NCI-H1092 treated with DMSO at 0.1 percent for 48 hours (cell line): ENCODE measurements at regions not wholly inside any gene's neighbourhood (a gene's known extent, or its start where the extent isn't known, plus 50 kb on each side); places are given as distances from the start of the nearest gene placed in this dataset.

ENCODE experiments used
- DNase-seq: peaks from one replicate; lab custom pipeline; 2025; lab: John Stamatoyannopoulos, UW

DNA sequence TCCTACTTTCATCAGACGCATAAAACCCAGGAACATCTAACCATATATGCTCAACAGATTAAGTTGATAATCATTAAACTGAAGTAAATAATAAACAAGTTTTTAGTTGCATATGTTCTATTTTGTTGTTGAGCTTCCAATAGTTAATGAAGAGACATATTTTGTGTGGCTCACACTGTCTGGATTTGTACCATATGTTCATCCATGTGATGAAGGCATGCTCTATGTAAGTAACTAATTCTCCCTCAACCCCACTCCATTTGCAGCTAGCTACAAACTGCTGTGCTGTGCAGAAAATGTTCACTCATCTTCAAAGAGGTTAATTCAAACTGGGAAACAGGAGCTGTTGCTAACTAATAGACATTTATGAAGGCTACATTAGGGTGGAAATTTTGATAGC, 589.7 kb upstream of the LRRC4C start:
- DNase-seq, result no peak

GRCh38 chr11:42049650-42050049, 590.2 kb upstream of the LRRC4C start:
- no peak for DNase-seq

DNA sequence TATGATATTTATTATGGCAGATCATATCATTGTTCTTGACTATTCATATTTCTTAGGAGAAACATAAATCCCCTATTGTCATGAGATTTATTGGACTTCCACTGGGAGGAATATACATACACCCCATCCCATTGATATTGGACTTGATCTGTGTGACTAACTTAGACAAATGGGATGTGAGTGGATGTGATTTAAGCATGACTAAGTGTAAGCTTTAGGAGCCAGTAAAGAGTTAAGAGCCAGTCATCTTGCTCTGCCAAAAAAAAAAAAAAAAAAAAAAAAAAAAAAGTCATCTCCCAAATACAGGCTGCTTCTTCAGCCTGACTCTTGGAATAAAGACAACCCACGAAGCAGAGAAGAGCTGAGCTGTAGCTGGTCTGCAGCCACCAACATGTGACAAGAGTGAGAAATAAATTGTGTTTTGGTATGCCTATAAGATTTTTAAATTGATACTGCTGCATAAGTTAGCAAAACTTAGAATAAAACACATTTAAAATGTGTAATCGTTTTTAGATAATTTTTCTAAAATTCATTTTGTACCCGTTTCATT, 595.0 kb upstream of the LRRC4C start:
- no peak for DNase-seq

GRCh38 chr11:42055606-42056005, 596.2 kb upstream of the LRRC4C start:
- no peak for DNase-seq

- DNase-seq, result no peak
Observed at GRCh38 chr11:42058794-42059193, 599.3 kb upstream of the LRRC4C start.

DNA sequence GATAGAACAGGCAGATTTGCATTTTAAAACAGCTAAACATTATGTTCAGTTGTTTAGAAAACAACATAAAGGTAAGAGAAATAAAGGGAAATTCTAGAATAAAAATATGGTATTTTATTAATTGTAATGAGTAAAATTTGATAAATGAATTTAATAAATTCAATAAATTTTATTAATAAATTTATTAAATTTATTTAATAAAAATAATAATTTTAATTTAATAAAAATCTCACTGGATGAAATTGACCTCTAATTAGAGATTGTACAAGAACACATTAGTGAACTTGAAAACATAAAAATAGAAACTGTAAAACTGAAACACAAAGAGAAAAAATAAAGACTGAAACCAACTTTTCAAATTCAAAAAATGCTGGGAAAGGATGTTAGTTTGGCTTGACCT, 605.7 kb upstream of the LRRC4C start:
- no peak for DNase-seq

DNA sequence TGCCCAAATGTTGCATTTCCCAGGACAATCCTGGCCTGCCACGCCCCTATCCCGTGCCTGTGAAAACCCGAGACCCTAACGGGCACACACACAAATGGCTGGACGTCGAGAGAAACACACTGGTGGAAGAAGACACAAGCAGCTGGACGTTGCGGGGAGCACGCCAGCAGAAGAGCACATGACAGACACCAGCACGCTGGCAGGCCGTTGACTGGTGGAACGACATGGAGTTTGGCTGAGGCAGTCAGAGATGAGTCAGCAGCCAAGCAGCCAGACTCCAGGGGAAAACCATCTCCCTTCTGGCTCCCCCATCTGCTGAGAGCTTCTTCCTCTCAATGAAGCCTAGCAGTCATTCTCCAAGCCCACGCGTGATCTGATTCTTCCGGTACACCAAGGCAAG, 606.7 kb upstream of the LRRC4C start:
- DNase-seq, result no peak

- no peak for DNase-seq
Observed at GRCh38 chr11:42074306-42074705, 614.9 kb upstream of the LRRC4C start.

GRCh38 chr11:42075180-42075579, 615.7 kb upstream of the LRRC4C start:
- no peak for DNase-seq

DNA sequence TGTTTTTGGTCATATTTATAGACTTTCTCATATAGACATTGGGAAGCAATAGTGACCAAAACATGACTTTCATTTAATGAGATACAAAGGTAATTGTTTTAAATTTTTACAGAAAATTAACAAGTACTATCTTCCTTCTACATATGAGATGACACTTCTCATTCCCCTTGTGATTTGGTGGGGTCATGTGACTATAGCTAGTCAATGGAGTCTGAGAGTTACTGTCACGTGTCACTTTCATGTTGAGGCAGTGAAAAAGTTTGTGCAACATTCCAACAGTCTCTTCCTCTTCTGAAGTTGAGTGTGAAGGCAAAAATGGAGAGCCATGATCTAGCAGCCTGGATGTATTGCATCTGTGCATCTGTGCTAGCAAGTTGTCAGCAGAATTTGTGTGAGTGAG, 618.3 kb upstream of the LRRC4C start:
- DNase-seq, result no peak

DNA sequence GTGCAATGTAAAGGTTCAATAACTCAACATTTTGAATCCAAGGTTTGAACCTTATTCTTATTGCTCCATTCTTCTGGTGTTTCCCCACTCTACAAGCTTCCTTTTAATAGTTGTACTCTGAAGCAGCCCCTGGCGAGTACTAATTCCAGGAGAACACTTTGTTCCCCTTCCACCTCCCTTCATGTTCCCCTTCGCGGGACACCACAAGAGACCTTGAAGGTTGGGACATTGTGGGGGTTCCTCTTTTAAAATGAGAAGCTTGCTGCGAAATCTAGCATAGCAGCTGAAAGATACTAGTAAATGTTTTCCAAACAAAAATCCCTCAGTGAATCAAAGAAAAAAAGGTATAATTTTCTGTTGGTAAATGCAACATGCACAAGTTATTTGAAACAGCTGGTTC, 626.3 kb upstream of the LRRC4C start:
- DNase-seq, result no peak

- no peak for DNase-seq
Observed at GRCh38 chr11:42093541-42093940, 634.1 kb upstream of the LRRC4C start.

DNA sequence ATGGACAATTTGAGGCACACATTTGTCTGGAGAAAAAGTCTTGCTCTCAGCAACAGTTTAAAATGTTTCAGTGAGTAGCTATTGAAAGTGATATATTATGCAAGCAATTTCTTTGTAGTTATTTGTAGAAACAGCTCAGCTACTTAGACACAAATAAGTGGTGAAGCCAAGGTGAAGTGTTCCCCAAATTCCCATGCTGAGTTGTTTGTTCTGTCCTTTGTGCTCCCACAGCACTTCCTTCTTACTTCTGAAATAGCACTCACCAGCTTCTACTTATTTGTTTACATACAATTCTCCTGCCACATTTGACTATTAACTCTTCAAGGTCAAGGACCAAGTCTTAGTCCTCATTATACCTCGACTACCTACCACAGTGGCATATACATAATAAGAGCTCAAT, 638.6 kb upstream of the LRRC4C start:
- DNase-seq, result no peak

GRCh38 chr11:42112866-42113265, 653.4 kb upstream of the LRRC4C start:
- no peak for DNase-seq

DNA sequence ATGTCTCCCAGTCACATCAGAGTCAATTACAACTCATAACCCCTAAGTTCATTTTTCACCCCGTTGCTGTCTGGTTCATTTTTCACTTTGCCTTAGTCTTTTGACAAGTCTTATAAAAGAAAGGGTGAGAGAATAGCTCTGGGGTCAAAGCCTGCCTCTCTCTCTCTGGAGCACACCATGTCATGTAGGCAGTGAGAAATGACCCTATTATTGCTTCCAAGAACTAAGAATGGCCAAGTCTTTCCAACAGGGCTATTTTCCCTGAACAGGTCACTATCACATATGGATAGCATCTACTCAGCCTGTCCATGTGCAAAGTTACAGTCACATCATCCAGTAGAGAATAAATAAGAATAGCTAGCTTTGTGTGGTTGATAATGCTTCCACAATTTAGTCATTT, 655.5 kb upstream of the LRRC4C start:
- no peak for DNase-seq

DNA sequence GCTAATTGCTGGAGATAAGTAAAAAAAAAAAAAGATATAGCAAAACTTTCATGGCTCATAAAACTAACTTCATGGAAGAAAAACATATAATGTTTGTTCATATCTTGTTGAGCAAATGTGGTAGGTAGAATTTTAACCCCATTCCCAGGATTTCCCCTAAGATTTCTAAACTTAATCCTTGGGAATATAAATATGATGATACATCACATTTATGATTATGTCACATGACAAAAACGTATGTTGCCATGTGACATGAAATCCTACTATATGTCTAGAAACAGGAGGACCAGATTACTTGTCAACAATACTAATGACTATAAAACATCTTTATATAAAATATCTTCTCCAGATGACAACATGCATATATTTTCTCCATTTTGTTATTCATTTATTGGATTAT, 679.0 kb upstream of the LRRC4C start:
- DNase-seq, result no peak

DNA sequence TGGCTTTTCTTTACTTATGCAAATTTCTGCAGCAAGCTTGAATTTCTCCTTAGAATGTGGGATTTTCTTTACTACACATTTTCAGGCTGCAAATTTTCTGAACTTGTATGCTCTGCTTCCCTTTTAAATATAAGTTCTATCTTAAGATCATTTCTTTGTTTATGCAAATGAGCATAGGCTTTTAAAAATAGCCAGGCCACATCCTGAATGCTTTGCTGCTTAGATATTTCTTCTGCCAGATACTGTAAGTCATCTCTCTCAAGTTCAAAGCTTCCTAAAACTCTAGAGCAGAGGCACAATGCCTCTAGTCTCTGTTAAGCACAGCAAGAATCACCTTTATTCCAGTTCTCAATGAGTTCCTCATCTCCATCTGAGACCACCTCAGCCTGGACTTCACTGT, 685.9 kb upstream of the LRRC4C start:
- no peak for DNase-seq

DNA sequence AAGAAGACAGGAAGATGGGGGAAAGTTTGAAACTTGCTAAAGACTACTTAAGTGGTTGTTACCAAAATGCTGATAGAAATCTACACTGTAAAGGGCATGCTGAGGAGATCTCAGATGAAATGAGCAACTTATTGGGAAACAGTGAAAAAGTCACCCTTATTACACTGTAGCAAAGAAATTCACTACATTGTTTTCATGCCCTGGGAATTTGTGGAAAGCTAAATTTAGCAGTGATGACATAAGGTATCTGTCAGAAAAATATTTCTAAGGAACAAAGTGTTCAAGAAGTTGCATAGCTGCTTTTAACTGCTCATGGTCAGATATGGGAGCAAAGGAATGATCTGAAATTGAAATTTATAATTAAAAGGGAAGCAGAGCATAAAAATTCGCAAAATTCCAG, 702.4 kb upstream of the LRRC4C start:
- no peak for DNase-seq

- no peak for DNase-seq
Observed at GRCh38 chr11:42169191-42169590, 709.7 kb upstream of the LRRC4C start.

GRCh38 chr11:42170601-42171000, 711.1 kb upstream of the LRRC4C start:
- no peak for DNase-seq

DNA sequence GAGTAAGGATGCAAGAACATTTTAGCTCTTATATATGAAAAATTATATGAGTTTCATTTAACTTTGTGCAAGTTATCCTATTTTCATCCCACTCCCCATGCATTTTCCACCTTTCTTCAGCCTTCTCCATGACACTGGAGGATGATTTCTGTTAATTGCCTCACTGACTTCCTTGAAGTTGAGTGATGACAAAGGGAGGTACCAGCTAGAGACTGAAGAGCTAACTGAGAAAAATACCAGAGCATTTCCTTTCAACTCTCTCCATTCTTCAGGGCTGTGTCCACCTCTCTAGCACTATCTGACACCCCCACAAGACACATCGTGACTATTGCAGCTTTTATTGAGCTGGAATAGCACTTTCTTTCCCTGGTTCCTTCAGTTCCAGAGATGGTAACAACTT, 711.6 kb upstream of the LRRC4C start:
- no peak for DNase-seq

GRCh38 chr11:42172441-42172840, 713.0 kb upstream of the LRRC4C start:
- no peak for DNase-seq

DNA sequence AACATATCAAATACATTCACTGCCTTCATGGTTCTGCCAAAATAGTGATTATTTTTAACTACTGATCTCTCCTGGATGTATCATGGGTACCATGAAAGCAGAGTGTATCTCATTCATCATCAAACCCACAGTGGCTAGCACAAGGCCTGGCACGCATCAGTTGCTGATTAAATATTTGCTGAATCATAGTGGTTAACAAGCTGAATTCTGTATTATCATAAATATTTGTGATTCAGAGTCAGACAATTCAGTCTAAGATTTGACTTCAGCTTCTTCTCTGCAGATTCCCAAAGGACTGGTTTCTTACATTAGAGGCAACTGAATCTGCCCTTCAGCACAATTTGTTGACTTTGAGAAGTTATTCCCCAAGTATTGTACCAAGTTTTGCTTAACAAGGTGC, 715.8 kb upstream of the LRRC4C start:
- DNase-seq, result no peak

DNA sequence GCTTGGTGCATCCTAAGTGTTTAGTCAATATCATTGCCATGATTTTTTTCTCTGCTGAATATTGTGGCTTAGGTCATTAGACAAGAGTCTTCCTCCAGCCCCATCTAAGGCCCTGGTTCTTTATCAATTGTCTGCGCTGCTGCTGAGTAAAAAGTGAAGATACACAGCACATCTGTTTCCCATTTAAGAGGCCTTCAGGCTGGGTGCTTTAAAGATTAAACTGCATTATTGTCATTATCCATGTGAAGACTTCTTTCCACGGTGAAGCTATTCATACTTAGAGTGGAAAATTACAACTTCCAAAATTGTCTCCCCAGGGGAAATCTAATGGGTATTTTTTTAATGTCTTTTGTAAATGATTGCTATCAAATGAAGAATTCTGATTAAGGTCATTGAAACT, 719.8 kb upstream of the LRRC4C start:
- DNase-seq, result no peak
